ENCODE measurements at regions not wholly inside any gene's neighbourhood (a gene's known extent, or its start where the extent isn't known, plus 50 kb on each side); places are given as distances from the start of the nearest gene placed in this dataset.

- no peaks in the 10 kb centered on the region for H3K27me3 ChIP-seq
- no peak for TF ChIP-seq POLR2A (IDR thresholded peaks at IDR 0.05)
- no peak for TF ChIP-seq CTCF (IDR thresholded peaks at IDR 0.05)
- 53 to 65% methylated on average over 1 of the region's 1 CpG for WGBS, 2 donors
Measured at GRCh38 chr3:83971666-83972065, 987.1 kb upstream of the CADM2 start.

GRCh38 chr3:84008623-84009022 lies 950.2 kb upstream of the CADM2 start:
- H3K9me3 ChIP-seq: peaks cover 0 to 8% (median 0%) of the 10 kb centered on the region in 3 donors
- ATAC-seq (no peak), DNase-seq (no peak)
- intact Hi-C loops (cut with DNase I): no loop called here
- no peaks in the 10 kb centered on the region for H3K36me3 ChIP-seq (replicated peaks in 1 of 2; ENCODE audit: insufficient read depth in 1 of 2, low read depth in 2 of 2)
- H3K27me3 ChIP-seq: no peaks in the 10 kb centered on the region
- no peak for TF ChIP-seq CTCF (IDR thresholded peaks at IDR 0.05)
- no peaks in the 10 kb centered on the region for H3K4me1 ChIP-seq
- H3K27ac ChIP-seq: no peak overlapping the region
- 18 to 40% methylated on average over 1 of the region's 1 CpG for WGBS, 2 donors
- no peak overlapping the region for H3K4me3 ChIP-seq

More at GRCh38 chr3:83971666-83972065, 987.1 kb upstream of the CADM2 start:
- Histone ChIP-seq H3K4me1 (no peaks in the 10 kb centered on the region), H3K4me3 (no peak overlapping the region), H3K36me3 (replicated peaks in 1 of 2; ENCODE audit: insufficient read depth in 1 of 2, low read depth in 2 of 2) (no peaks in the 10 kb centered on the region), H3K9me3 (no peaks in the 10 kb centered on the region), H3K27ac (no peak overlapping the region)
- DNase-seq (no peak), ATAC-seq (no peak)
- intact Hi-C loops (cut with DNase I): no loop called here

- intact Hi-C loops (cut with DNase I): no loop called here
- no peak for DNase-seq
Measured at GRCh38 chr3:84023842-84024241, 934.9 kb upstream of the CADM2 start.

GRCh38 chr3:84039099-84039498 lies 919.7 kb upstream of the CADM2 start:
- Histone ChIP-seq H3K9me3 (no peaks in the 10 kb centered on the region), H3K4me3 (no peak overlapping the region), H3K36me3 (replicated peaks in 1 of 2; ENCODE audit: insufficient read depth in 1 of 2, low read depth in 2 of 2) (no peaks in the 10 kb centered on the region), H3K27ac (no peak overlapping the region), H3K27me3 (no peaks in the 10 kb centered on the region), H3K4me1 (no peaks in the 10 kb centered on the region)
- ATAC-seq: no peak
- no peak for DNase-seq
- 49 to 60% methylated on average over 3 of the region's 3 CpGs for WGBS, 2 donors
- intact Hi-C loops (cut with DNase I): no loop called here
- no peak for TF ChIP-seq CTCF (IDR thresholded peaks at IDR 0.05)

More at GRCh38 chr3:84023842-84024241, 934.9 kb upstream of the CADM2 start:
- Histone ChIP-seq H3K4me3 (no peak overlapping the region), H3K27me3 (no peaks in the 10 kb centered on the region), H3K36me3 (replicated peaks in 1 of 2; ENCODE audit: insufficient read depth in 1 of 2, low read depth in 2 of 2) (no peaks in the 10 kb centered on the region), H3K4me1 (no peaks in the 10 kb centered on the region), H3K9me3 (no peaks in the 10 kb centered on the region), H3K27ac (no peak overlapping the region)
- 66% methylated on average over 4 of the region's 4 CpGs for WGBS, 2 donors
- ATAC-seq: no peak
- no peak for TF ChIP-seq CTCF (IDR thresholded peaks at IDR 0.05)
- TF ChIP-seq POLR2A (IDR thresholded peaks at IDR 0.05): no peak

GRCh38 chr3:84042399-84043106 lies 916.2 kb upstream of the CADM2 start:
- Histone ChIP-seq H3K27ac (no peak overlapping the region), H3K27me3 (no peaks in the 10 kb centered on the region), H3K4me1 (no peaks in the 10 kb centered on the region), H3K36me3 (replicated peaks in 1 of 2; ENCODE audit: insufficient read depth in 1 of 2, low read depth in 2 of 2) (no peaks in the 10 kb centered on the region), H3K9me3 (no peaks in the 10 kb centered on the region), H3K4me3 (no peak overlapping the region)
- 41 to 44% methylated on average over 3 of the region's 3 CpGs for WGBS, 2 donors
- no peak for TF ChIP-seq POLR2A (IDR thresholded peaks at IDR 0.05)
- TF ChIP-seq CTCF (IDR thresholded peaks at IDR 0.05): no peak
- ATAC-seq (no peak), DNase-seq (no peak)
- intact Hi-C loops (cut with DNase I): no loop called here

Measured in body of pancreas (tissue), 4 donors.